Upper lobe of left lung (tissue), 6 donors: ENCODE measurements at regions not wholly inside any gene's neighbourhood (a gene's known extent, or its start where the extent isn't known, plus 50 kb on each side); places are given as distances from the start of the nearest gene placed in this dataset.
A peak's percentile ranks its signal among the peaks of the same experiment; 100 is the strongest.

Experiments
- ATAC-seq, 2 donors: fragments of 200-7000 bp; cut with Tn5 transposase; one replicate each; pipeline ENCODE4 v1.9.1; 2022; ENCODE audit warnings: mild to moderate bottlenecking in 2 of 2, moderate library complexity in 2 of 2; ENCODE audit not compliant: low FRiP score in 2 of 2
- DNase-seq, 2 donors: peaks; one replicate each; pipeline ENCODE4 v3.0.0-alpha.2; 2019 to 2020
- H3K27ac ChIP-seq, 4 donors: fragments of 200-600 bp; sonication (generic); one replicate each; pipeline ENCODE4 v1.5.1; 2016 to 2019
- H3K27me3 ChIP-seq, 4 donors: fragments of 200-600 bp; sonication (generic); one replicate each; pipeline ENCODE4 v1.5.1; 2017 to 2019
- H3K36me3 ChIP-seq, 4 donors: fragments of 200-600 bp; sonication (generic); one replicate each; pipeline ENCODE4 v1.5.1; 2016 to 2019
- H3K4me1 ChIP-seq, 4 donors: fragments of 200-600 bp; sonication (generic); one replicate each; pipeline ENCODE4 v1.5.1; 2018 to 2019
- H3K4me3 ChIP-seq, 4 donors: fragments of 200-600 bp; sonication (generic); one replicate each; pipeline ENCODE4 v1.5.1; 2017 to 2019; ENCODE audit warnings: mild to moderate bottlenecking in 2 of 4, moderate library complexity in 1 of 4
- H3K9me3 ChIP-seq, 4 donors: fragments of 200-600 bp; sonication (generic); one replicate each; pipeline ENCODE4 v1.5.1; 2018 to 2019
- CTCF ChIP-seq, 6 experiments: fragments of 450-650 bp in 4 of 6; fragments of 200-600 bp in 2 of 6; sonication (generic) in 2 of 6; IDR thresholded peaks; one replicate each; pipeline ENCODE4 v1.5.1; 2016 to 2019; ENCODE audit warnings: antibody characterized with exemption in 6 of 6
- EP300 ChIP-seq, 4 donors: sonication (generic); formaldehyde crosslinking; IDR thresholded peaks; one replicate each; pipeline ENCODE4 v1.5.1; 2017; ENCODE audit warnings: antibody characterized with exemption in 4 of 4, control low read depth in 2 of 4
- POLR2A ChIP-seq, 4 donors: fragments of 450-650 bp; IDR thresholded peaks; one replicate each; pipeline ENCODE4 v1.5.1; 2016 to 2017; ENCODE audit warnings: antibody characterized with exemption in 4 of 4, mild to moderate bottlenecking in 2 of 4
- POLR2AphosphoS5 ChIP-seq, 2 donors: sonication (generic); formaldehyde crosslinking; IDR thresholded peaks; one replicate each; pipeline ENCODE4 v1.5.1; 2017; ENCODE audit warnings: antibody characterized with exemption in 2 of 2
- WGBS, 2 donors: methylation state at CpG; one replicate each; pipeline ENCODE4 v1.1.5; 2017 to 2018; 5-methylcytosine and 5-hydroxymethylcytosine counted together
- donor health status: DM: no; HTN: no; CAD: no; lungs with moderate emphysema.
- donor health status: DM: no; HTN: yes; CAD: no; lungs with severe emphysema.

GRCh38 chrX:40262157-40263013 lies 164.6 kb upstream of the BCOR start:
- Histone ChIP-seq H3K27ac (peak overlapping the region; percentile 74 to 81 (median 77)), H3K36me3 (no peaks in the 10 kb centered on the region), H3K27me3 (no peaks in the 10 kb centered on the region), H3K4me1 (peaks cover 15 to 31% (median 17%) of the 10 kb centered on the region in 4 donors), H3K9me3 (no peaks in the 10 kb centered on the region), H3K4me3 (no peak overlapping the region)
- ATAC-seq (peak; percentile 32 to 73), DNase-seq (peak in 1 of 2 donors; percentile 73)
- TF ChIP-seq CTCF (IDR thresholded peaks at IDR 0.05), result no peak
- TF ChIP-seq EP300 (IDR thresholded peaks at IDR 0.05), result peak in 2 of 4 donors; percentile 74 to 87
- TF ChIP-seq POLR2A (IDR thresholded peaks at IDR 0.05), result no peak
- peak; percentile 20 to 74 for TF ChIP-seq POLR2AphosphoS5 (IDR thresholded peaks at IDR 0.05)
- 49 to 64% methylated on average over 7 to 13 of the region's 13 CpGs for WGBS, 2 donors

GRCh38 chrX:40261833-40262156 lies 164.0 kb upstream of the BCOR start:
- no peaks in the 10 kb centered on the region for H3K27me3 ChIP-seq
- H3K4me1 ChIP-seq, result peaks cover 15 to 25% (median 17%) of the 10 kb centered on the region in 4 donors
- TF ChIP-seq POLR2AphosphoS5 (IDR thresholded peaks at IDR 0.05) (no peak), POLR2A (IDR thresholded peaks at IDR 0.05) (peak in 1 of 4 donors; percentile 26), EP300 (IDR thresholded peaks at IDR 0.05) (no peak)
- 75% methylated on average over 7 of the region's 7 CpGs; no CpG with 5 or more reads in 1 of the 2 donors for WGBS, 2 donors
- peak overlapping the region; percentile 74 to 81 (median 77) for H3K27ac ChIP-seq
- no peaks in the 10 kb centered on the region for H3K9me3 ChIP-seq
- no peaks in the 10 kb centered on the region for H3K36me3 ChIP-seq
- H3K4me3 ChIP-seq, result no peak overlapping the region
- peak in 1 of 2 donors; percentile 56 for ATAC-seq
- no peak for DNase-seq

- Histone ChIP-seq H3K27me3 (no peaks in the 10 kb centered on the region), H3K4me1 (peaks cover 8 to 19% (median 15%) of the 10 kb centered on the region in 4 donors), H3K27ac (peak overlapping the region in 3 of 4 donors; percentile 18 to 61 (median 25)), H3K4me3 (no peak overlapping the region), H3K36me3 (no peaks in the 10 kb centered on the region), H3K9me3 (no peaks in the 10 kb centered on the region)
- DNase-seq (peak in 1 of 2 donors; percentile 60), ATAC-seq (peak in 1 of 2 donors; percentile 52)
- TF ChIP-seq POLR2A (IDR thresholded peaks at IDR 0.05) (no peak), EP300 (IDR thresholded peaks at IDR 0.05) (peak in 1 of 4 donors; percentile 3), POLR2AphosphoS5 (IDR thresholded peaks at IDR 0.05) (peak in 1 of 2 donors; percentile 24)
- WGBS, 2 donors, result 78 to 81% methylated on average over 9 to 13 of the region's 14 CpGs
Measured at GRCh38 chrX:40260146-40260747, 162.5 kb upstream of the BCOR start.

- DNase-seq, result no peak
Measured at GRCh38 chrX:40258909-40259308, 161.2 kb upstream of the BCOR start.

GRCh38 chrX:40253771-40254170 lies 156.0 kb upstream of the BCOR start:
- DNase-seq (no peak), ATAC-seq (no peak)
- Histone ChIP-seq H3K9me3 (no peaks in the 10 kb centered on the region), H3K27ac (no peak overlapping the region), H3K27me3 (no peaks in the 10 kb centered on the region), H3K4me1 (no peaks in the 10 kb centered on the region), H3K4me3 (no peak overlapping the region), H3K36me3 (no peaks in the 10 kb centered on the region)
- TF ChIP-seq CTCF (IDR thresholded peaks at IDR 0.05), result no peak
- no peak for TF ChIP-seq POLR2AphosphoS5 (IDR thresholded peaks at IDR 0.05)
- no peak for TF ChIP-seq POLR2A (IDR thresholded peaks at IDR 0.05)
- no peak for TF ChIP-seq EP300 (IDR thresholded peaks at IDR 0.05)
- WGBS, 2 donors, result 84 to 96% methylated on average over 3 to 5 of the region's 5 CpGs

More at GRCh38 chrX:40258909-40259308, 161.2 kb upstream of the BCOR start:
- H3K4me1 ChIP-seq, result peaks cover 8 to 19% (median 15%) of the 10 kb centered on the region in 4 donors
- ATAC-seq, result no peak
- no peaks in the 10 kb centered on the region for H3K36me3 ChIP-seq
- no peak overlapping the region for H3K27ac ChIP-seq
- no peaks in the 10 kb centered on the region for H3K9me3 ChIP-seq
- TF ChIP-seq EP300 (IDR thresholded peaks at IDR 0.05), result no peak
- TF ChIP-seq POLR2A (IDR thresholded peaks at IDR 0.05), result no peak
- TF ChIP-seq POLR2AphosphoS5 (IDR thresholded peaks at IDR 0.05), result no peak
- TF ChIP-seq CTCF (IDR thresholded peaks at IDR 0.05), result no peak
- WGBS, 2 donors, result 85 to 93% methylated on average over 5 to 6 of the region's 6 CpGs
- no peak overlapping the region for H3K4me3 ChIP-seq
- no peaks in the 10 kb centered on the region for H3K27me3 ChIP-seq
